ENCODE measurements at regions not wholly inside any gene's neighbourhood (a gene's known extent, or its start where the extent isn't known, plus 50 kb on each side); places are given as distances from the start of the nearest gene placed in this dataset.
A peak's percentile ranks its signal among the peaks of the same experiment; 100 is the strongest.

DNA sequence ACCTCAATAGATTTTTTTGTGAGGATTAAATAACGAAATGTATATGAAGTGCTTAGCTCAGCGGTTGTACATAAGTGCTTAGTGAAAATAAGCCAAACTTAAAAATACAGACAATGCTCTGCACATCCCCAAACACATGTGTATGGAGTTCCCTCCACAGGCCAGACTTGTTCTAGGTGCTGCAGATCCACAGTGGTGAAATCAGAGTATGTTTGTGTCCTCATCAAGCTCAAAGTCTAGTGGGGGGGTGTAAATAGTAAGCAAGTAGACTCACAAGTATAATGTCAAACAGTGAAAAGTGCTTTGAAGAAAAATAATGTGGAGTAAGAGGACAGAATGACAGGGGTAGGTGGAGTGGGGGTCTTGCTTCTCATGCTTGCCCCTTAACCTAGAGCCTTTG lies 157.4 kb upstream of the SPRY4 start:
- Histone ChIP-seq H3K4me3 (ENCODE audit: low read depth, low read length) (no peak overlapping the region), H3K9me3 (ENCODE audit: severe bottlenecking) (peaks cover 6% of the 10 kb centered on the region), H3K27ac (no peak overlapping the region), H3K27me3 (ENCODE audit: insufficient read depth, low read depth, severe bottlenecking) (no peaks in the 10 kb centered on the region), H3K36me3 (no peaks in the 10 kb centered on the region)
- DNase-seq: no peak
- TF ChIP-seq, protein P1, sequence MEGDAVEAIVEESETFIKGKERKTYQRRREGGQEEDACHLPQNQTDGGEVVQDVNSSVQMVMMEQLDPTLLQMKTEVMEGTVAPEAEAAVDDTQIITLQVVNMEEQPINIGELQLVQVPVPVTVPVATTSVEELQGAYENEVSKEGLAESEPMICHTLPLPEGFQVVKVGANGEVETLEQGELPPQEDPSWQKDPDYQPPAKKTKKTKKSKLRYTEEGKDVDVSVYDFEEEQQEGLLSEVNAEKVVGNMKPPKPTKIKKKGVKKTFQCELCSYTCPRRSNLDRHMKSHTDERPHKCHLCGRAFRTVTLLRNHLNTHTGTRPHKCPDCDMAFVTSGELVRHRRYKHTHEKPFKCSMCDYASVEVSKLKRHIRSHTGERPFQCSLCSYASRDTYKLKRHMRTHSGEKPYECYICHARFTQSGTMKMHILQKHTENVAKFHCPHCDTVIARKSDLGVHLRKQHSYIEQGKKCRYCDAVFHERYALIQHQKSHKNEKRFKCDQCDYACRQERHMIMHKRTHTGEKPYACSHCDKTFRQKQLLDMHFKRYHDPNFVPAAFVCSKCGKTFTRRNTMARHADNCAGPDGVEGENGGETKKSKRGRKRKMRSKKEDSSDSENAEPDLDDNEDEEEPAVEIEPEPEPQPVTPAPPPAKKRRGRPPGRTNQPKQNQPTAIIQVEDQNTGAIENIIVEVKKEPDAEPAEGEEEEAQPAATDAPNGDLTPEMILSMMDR (IDR thresholded peaks at IDR 0.05; ENCODE audit: low read depth, low read length): no peak

DNA sequence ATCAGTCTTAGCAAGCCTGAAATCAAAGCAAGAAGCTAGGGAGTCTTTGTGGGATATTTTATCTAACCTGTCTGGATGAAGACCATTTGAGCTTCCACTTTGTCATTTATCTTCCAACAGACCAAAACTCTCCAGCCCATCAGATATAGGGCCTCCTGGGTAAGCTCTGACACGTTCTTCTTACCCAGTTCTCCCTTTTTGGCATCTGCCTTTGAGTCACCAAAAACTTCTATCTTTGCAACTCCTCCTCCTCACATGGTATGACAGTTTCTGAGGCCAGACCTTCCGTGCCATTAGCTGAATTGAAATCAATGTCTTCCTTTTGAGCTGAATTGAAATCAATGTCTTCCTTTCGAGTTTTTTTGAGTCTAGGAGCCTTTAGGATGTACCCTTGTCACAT lies 156.6 kb upstream of the SPRY4 start:
- Histone ChIP-seq H3K9me3 (ENCODE audit: severe bottlenecking) (peaks cover 6% of the 10 kb centered on the region), H3K4me3 (ENCODE audit: low read depth, low read length) (no peak overlapping the region), H3K27ac (no peak overlapping the region), H3K27me3 (ENCODE audit: insufficient read depth, low read depth, severe bottlenecking) (no peaks in the 10 kb centered on the region), H3K36me3 (no peaks in the 10 kb centered on the region)
- TF ChIP-seq, protein P1 (IDR thresholded peaks at IDR 0.05; ENCODE audit: low read depth, low read length): no peak
- no peak for DNase-seq

DNA sequence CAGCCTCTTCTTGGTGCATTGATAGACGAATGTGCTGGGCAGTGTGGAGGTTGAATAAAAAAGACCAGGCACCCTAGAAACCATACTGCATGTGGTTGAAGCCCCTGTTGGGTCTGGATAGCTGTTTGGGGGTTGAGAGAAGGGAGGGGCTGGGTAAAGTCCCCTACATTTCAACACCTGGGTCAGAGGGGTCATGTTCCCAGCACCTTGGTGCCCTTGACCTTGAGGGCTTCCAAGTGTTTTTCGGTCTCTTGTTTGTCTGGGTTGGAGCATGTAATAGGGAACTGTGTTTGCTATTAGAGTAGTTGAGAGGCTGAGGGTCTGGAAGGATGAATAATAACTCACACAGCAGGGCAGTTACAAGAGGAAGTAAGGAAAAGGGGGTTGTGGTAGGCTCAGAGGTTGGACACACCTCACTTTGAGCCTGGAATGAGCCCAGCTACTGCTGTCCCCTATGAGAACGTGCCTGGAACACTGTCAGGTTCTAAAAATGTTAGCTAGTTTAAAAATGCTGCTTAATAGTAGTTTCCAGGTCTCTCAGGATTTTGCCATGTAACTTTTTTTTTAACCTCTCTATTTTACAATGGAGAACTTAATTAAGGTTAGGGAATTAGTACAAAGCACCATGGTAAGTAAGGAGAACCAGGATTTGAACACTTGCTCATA lies 155.2 kb upstream of the SPRY4 start:
- TF ChIP-seq, protein P1 (IDR thresholded peaks at IDR 0.05; ENCODE audit: low read depth, low read length): no peak
- Histone ChIP-seq H3K27ac (no peak overlapping the region), H3K9me3 (ENCODE audit: severe bottlenecking) (peaks cover 6% of the 10 kb centered on the region), H3K4me3 (ENCODE audit: low read depth, low read length) (no peak overlapping the region), H3K36me3 (no peaks in the 10 kb centered on the region), H3K27me3 (ENCODE audit: insufficient read depth, low read depth, severe bottlenecking) (no peaks in the 10 kb centered on the region)
- DNase-seq: no peak

DNA sequence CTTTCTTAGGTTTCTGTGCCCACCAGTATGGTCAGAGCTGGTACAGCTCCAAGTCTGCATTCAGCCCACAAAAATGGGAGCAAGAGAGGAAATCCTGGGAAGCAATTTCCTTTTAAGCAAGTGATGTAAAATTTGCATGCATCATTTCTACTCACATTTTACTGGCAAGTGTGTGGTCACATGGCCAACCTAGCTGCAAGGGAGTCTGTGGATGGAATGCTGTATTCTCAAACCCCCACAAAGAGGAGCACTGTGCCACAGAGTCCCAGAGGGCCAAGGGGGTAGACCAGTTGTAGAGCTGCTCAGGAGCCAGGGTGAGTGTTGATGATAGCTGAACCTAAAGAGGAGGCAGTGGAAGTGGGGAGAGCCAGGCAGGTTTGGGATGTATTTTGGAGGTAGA lies 154.3 kb upstream of the SPRY4 start:
- no peak overlapping the region for H3K4me3 ChIP-seq (ENCODE audit: low read depth, low read length)
- H3K9me3 ChIP-seq (ENCODE audit: severe bottlenecking): peaks cover 6% of the 10 kb centered on the region
- DNase-seq: no peak
- no peaks in the 10 kb centered on the region for H3K36me3 ChIP-seq
- H3K27ac ChIP-seq: no peak overlapping the region
- TF ChIP-seq, protein P1 (IDR thresholded peaks at IDR 0.05; ENCODE audit: low read depth, low read length): no peak
- H3K27me3 ChIP-seq (ENCODE audit: insufficient read depth, low read depth, severe bottlenecking): no peaks in the 10 kb centered on the region

DNA sequence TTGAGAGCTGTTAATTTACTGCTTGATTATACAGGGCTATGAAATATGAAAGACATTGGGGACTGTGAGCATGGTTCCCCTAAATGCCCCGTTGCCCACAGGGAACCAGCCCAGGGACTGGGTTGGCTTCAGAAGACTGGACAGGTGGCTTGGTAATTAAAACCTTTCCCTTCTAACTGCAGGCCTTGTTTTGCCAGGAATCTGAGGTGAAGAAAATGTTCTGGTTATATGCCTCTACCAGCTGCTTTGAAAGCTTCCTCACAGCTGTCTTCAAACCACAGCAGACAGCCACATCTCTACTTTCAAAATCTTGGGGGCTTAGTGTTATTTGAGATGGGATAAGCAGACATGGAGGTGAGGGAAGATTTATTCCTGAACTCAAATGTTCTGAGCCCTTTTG lies 153.3 kb upstream of the SPRY4 start:
- no peaks in the 10 kb centered on the region for H3K36me3 ChIP-seq
- TF ChIP-seq, protein P1 (IDR thresholded peaks at IDR 0.05; ENCODE audit: low read depth, low read length): no peak
- peaks cover 6% of the 10 kb centered on the region for H3K9me3 ChIP-seq (ENCODE audit: severe bottlenecking)
- no peaks in the 10 kb centered on the region for H3K27me3 ChIP-seq (ENCODE audit: insufficient read depth, low read depth, severe bottlenecking)
- no peak overlapping the region for H3K27ac ChIP-seq
- H3K4me3 ChIP-seq (ENCODE audit: low read depth, low read length): no peak overlapping the region
- peak; percentile 36 for DNase-seq

DNA sequence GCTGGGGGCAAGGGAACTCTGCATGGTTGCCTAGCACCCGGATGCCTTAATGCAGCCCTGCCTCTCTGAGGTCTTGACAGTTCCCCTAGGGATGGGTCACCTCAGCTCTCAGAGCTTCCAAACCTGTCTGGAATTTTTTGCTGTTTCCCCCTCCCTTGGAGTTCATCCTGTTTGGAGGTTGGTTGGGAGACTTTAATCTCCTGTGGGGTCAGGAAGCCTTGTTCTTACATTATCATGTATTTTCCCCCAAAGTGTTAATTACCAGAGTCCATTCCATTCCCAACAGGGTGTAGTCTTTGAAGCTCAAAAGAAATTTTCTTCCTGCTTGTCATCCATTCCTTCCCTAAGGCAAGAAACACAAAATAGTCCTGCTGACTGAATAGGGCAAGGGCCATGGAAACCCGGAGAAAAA lies 150.3 kb upstream of the SPRY4 start:
- H3K27me3 ChIP-seq (ENCODE audit: insufficient read depth, low read depth, severe bottlenecking): no peaks in the 10 kb centered on the region
- DNase-seq: no peak
- H3K27ac ChIP-seq: no peak overlapping the region
- no peak overlapping the region for H3K4me3 ChIP-seq (ENCODE audit: low read depth, low read length)
- TF ChIP-seq, protein P1 (IDR thresholded peaks at IDR 0.05; ENCODE audit: low read depth, low read length): no peak
- no peaks in the 10 kb centered on the region for H3K36me3 ChIP-seq
- peaks cover 6% of the 10 kb centered on the region for H3K9me3 ChIP-seq (ENCODE audit: severe bottlenecking)
